ENCODE measurements at regions not wholly inside any gene's neighbourhood (a gene's known extent, or its start where the extent isn't known, plus 50 kb on each side); places are given as distances from the start of the nearest gene placed in this dataset.

- DNase-seq: no peak
These were observed 402.4 kb downstream of the CSNK1G3 start for GRCh38 chr5:123914333-123914732.

GRCh38 chr5:123907349-123907748 is 395.4 kb downstream of the CSNK1G3 start:
- no peak for DNase-seq

DNA sequence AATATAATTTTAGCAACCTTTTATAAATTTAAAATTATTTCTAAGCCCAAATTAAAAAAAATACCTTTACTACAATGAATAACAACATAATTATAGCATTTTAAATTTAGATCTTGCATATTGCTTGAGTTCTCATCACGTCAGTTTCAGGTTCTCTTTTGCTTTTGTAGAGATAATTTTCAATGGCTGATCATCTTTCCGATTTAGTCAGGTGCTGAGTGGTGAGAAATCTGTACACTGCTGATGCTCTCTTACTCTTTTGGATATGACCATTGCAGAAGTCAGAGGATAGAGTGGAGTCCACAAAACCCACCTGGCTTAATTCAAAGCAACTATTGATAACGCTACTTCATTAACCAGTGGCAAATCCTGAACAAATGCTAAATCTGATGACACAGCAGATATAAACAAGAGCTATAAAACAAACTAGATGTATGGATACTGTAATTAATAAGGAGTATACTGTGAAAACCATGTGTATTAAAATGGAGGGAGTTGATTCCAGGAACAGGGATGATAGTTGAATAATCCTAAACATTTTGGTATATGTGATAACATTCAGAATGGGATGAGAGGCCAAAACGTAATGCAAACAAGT is 394.8 kb downstream of the CSNK1G3 start:
- no peak for DNase-seq

DNA sequence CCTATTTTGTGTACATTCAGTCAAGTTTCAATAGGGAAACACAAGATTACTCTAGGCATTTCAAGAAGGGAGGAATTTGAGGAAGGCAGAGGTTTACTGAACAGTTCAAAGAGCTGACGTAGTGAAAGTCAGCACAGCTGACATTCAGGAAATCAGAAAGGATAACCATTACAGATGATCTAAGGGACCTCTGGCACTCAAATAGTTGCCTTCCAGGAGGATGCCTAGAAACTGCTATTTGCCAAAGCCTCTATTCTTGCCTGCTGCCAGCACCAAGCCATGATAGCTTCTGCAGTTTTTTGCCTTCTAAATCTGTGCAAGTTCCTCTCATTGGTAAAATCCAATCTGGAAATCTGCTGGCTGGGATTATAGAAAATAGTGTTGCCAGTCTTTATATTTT is 373.1 kb downstream of the CSNK1G3 start:
- no peak for DNase-seq

GRCh38 chr5:123882965-123883345 is 371.0 kb downstream of the CSNK1G3 start:
- DNase-seq: no peak

DNA sequence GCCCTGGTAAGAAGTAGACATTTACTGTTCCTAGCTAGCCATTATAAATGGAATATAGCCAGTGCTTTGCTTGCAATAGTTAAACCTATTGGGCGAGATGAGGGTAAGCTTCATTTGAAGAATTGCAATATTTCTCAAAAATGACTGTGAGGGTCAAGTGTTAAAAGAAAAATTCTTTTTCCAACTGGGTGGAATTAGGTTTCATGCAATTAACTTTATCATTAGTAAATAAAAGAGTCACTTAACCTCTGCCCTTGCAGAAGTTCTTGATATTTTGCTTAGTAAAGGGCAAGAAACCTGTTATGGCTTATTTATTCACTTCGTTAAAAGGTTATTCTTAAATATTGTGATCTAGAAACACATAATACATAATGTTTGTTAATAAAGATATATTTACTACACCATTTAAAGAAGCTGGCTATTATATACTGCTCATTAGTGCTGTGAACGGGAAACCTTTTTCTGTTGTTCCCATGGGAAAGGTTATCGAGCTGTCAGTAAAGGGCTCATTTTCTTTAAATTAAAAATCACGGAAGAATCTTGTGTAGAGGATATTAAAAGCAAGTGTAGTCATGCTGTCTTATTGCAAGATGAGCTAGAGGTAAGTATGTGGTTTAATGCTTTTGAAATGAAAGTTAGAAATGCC is 370.5 kb downstream of the CSNK1G3 start:
- DNase-seq: no peak

GRCh38 chr5:123881759-123882244 is 369.8 kb downstream of the CSNK1G3 start:
- DNase-seq: no peak

- DNase-seq: no peak
These were observed 368.9 kb downstream of the CSNK1G3 start for GRCh38 chr5:123880875-123881274.

DNA sequence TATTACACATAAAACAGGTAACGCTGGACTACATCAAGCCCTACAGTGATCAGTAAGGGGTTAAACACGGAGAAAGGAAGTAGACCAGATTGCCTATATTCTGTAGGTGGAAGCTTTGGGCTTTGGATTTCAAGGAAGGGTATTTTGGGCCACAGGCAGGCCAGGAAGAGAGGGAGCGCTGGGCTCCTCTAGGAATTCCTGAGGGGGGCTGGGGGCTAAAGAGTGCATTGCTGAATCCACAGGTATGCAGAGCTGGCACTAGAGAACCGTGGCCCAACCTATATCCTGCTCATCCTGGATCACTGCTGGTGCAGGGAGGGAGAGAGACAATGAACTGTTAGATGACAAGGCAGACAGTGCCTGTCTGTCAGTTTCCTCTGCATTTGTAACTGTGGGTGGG is 367.1 kb downstream of the CSNK1G3 start:
- DNase-seq: no peak

- no peak for DNase-seq
These were observed 364.4 kb downstream of the CSNK1G3 start for GRCh38 chr5:123876276-123876790.

GRCh38 chr5:123875561-123876275 is 363.7 kb downstream of the CSNK1G3 start:
- no peak for DNase-seq

DNA sequence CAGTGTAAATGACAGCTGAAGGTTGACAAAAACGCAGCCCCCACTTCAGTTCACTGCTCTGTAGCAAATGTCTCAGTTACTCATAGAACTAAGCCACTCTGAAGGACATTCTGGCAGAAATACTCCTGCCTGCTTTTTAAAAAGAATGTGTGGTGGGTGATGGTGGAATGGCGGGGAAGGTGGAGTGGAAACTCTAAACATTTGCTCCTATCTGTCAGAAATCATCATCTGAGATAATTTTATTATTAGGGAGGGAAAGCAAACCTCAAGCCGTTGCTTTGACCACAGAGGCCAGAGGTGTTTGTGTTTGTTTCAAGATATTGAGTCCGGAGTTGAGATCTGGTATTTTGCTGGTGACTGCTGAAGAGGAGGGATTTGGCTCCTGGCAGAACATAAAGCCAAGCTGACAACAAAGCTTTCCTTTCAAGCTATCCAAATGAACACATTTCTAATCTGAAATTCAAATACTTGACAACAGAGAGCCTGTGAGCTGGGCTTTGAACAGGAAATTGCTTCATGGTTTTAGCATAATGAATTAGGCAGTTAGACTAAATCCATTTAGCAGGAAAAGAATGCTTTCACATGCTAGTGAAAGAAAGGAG is 362.7 kb downstream of the CSNK1G3 start:
- no peak for DNase-seq

DNA sequence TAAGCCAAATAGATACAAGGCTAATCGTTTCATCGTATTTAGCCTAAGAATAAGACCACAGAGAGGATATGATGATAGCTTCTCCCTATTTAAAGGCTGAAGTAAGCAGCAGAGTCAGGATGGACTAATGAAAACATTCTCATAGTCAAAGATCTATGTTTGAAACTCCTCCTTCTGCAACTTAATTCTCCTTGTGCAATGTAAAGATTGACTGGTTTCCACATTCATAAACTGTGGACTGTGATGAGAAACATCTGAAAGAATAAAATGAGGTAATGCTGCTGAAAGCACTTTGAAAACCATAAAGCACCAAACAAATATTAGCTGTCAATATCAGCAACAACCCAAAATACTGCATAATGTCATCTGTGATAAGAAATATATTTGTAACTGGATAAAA is 361.9 kb downstream of the CSNK1G3 start:
- no peak for DNase-seq

DNA sequence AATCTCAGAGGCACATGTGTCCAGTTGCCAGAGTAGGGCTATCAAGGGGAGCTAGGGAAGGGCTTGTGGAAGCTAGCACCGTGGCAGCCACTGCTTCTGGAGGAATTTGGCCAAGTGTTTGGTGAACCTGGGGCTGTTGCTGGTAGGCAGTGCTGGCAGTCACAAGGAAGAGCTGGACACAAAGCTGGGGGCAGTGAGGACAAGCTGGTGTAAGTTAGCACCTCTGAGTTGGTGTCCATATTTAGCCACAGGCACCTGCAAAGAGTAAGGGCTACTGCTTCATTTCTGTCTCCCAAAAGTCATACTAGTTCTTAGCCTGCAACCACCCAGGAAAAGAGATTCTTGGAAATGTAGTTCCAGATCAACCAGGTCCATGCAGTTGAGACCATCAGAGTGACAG is 359.4 kb downstream of the CSNK1G3 start:
- no peak for DNase-seq

- DNase-seq: no peak
These were observed 356.9 kb downstream of the CSNK1G3 start for GRCh38 chr5:123868881-123869280.

DNA sequence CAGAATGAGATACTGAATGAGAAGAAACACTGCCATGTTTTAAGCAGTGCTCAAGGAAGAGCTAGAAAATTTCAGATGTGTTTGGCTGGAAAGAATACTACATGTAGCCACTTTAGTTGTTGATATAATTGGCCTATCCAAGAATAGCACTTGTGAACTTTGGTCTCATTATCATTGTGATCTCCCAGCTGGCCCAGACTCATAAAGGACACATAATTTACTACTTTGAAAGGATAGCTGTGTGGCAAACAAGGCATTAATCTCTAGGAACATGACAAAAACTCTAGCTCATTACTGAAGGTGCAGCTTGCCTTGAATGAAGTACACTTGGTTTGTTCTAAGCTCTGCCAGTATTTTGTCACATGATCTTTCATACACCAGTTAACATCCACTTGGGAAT is 356.3 kb downstream of the CSNK1G3 start:
- DNase-seq: no peak

DNA sequence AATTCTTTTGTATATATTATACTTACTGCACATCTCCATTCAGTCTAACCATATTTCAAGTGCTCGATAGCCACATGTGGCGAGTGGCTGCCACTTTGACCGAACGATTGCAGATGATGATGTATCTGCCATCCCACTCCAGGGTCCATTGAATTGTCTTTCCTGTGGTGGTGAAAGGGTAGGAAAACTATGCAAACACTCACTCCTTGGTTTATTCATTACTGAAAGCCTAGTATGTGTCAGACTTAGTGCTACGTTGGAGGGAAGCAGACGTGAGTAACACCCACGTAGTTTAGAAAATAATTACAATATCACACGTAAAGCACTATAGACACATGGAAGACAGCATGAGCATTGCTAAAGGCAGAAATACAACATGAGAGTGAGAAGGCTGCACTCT is 353.7 kb downstream of the CSNK1G3 start:
- no peak for DNase-seq

- DNase-seq: no peak
These were observed 352.6 kb downstream of the CSNK1G3 start for GRCh38 chr5:123864578-123864977.

DNA sequence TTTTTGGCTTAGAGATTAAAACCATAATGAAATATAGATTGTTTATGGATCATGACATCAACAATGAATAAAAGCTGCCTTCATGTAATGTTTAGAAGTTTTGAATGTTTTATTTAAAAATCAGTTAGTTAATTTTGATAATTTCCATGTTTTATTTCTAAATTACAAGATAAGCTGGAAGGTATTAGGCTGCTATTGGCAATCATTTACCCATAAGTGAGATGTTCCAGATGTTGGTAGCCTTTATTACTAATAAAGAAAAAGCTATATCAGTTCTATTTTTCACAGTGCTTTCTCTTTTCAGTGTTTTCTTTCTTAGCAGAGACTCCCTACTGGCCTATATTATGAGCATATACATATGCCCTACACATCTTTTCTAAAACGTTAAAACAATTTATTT is 347.0 kb downstream of the CSNK1G3 start:
- no peak for DNase-seq

- DNase-seq: no peak
These were observed 344.8 kb downstream of the CSNK1G3 start for GRCh38 chr5:123856766-123857165.

- DNase-seq: no peak
These were observed 343.6 kb downstream of the CSNK1G3 start for GRCh38 chr5:123855609-123856008.

GRCh38 chr5:123845356-123846100 is 333.6 kb downstream of the CSNK1G3 start:
- no peak for DNase-seq

DNA sequence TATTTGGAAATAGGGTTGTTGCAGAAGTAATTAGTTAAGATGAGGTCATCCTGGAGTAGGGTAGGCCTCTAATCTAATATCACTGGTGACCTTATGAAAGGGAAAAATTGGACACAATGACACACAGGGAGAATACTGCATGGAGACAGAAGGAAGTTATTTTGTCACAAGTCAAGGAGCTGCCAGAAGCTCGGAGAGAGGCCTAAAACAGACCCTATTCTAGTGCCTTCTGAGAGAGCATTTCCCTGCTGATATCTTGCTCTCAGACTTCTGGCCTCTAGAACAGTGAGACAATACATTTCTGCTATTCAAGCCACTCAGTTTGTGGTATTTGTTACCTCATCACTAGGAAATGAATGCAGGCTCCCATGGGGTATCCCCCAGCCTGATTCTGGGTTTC is 332.9 kb downstream of the CSNK1G3 start:
- no peak for DNase-seq
